HepG2 (cell line): ENCODE measurements at regions not wholly inside any gene's neighbourhood (a gene's known extent, or its start where the extent isn't known, plus 50 kb on each side); places are given as distances from the start of the nearest gene placed in this dataset.

Experiments used
- ARID5B ChIP-seq: IDR thresholded peaks from 2 replicates; pipeline ENCODE4 v1.4.0; 2020; ENCODE audit warnings: mild to moderate bottlenecking, missing genetic modification reagents
- BRD4 ChIP-seq: sonication (generic); formaldehyde crosslinking; IDR thresholded peaks from 2 replicates; pipeline ENCODE4 v1.4.0; 2020; ENCODE audit warnings: missing genetic modification reagents
- DMAP1 ChIP-seq: IDR thresholded peaks from 2 replicates; pipeline ENCODE4 v1.6.1; 2016
- E2F1 ChIP-seq: sonication (generic); formaldehyde crosslinking; IDR thresholded peaks from 2 replicates; pipeline ENCODE4 v1.5.0; 2020; ENCODE audit warnings: missing genetic modification reagents
- FOXM1 ChIP-seq: sonication (generic); formaldehyde crosslinking; IDR thresholded peaks from 2 replicates; pipeline ENCODE4 v1.5.0; 2020; ENCODE audit warnings: missing genetic modification reagents
- IRF1 ChIP-seq: sonication (generic); formaldehyde crosslinking; IDR thresholded peaks from 2 replicates; pipeline ENCODE4 v1.4.0; 2020; ENCODE audit warnings: low read depth, mild to moderate bottlenecking, missing genetic modification reagents
- RAD21 ChIP-seq: fragments of 450-650 bp; formaldehyde crosslinking; IDR thresholded peaks from 2 replicates; pipeline ENCODE4 v1.5.0; 2020; ENCODE audit warnings: mild to moderate bottlenecking
- SMARCE1 ChIP-seq: fragments of 450-650 bp; IDR thresholded peaks from 2 replicates; pipeline ENCODE4 v1.6.1; 2017; ENCODE audit warnings: borderline replicate concordance
- TSC22D2 ChIP-seq: sonication (generic); formaldehyde crosslinking; IDR thresholded peaks from 2 replicates; pipeline ENCODE4 v1.5.1; 2020; ENCODE audit warnings: missing genetic modification reagents, mild to moderate bottlenecking, borderline replicate concordance
- ZNF138 ChIP-seq: sonication (generic); formaldehyde crosslinking; IDR thresholded peaks from 2 replicates; pipeline ENCODE4 v1.5.0; 2020; ENCODE audit warnings: mild to moderate bottlenecking, low read depth, missing genetic modification reagents
- ZNF34 ChIP-seq: sonication (generic); formaldehyde crosslinking; IDR thresholded peaks from 2 replicates; pipeline ENCODE4 v1.4.0; 2020; ENCODE audit warnings: mild to moderate bottlenecking, missing genetic modification reagents, borderline replicate concordance
- ZNF343 ChIP-seq: sonication (generic); formaldehyde crosslinking; IDR thresholded peaks from 2 replicates; pipeline ENCODE4 v1.4.0; 2020; ENCODE audit warnings: mild to moderate bottlenecking, missing genetic modification reagents
- ZNF563 ChIP-seq: sonication (generic); formaldehyde crosslinking; IDR thresholded peaks from 2 replicates; pipeline ENCODE4 v1.8.0; 2022; ENCODE audit warnings: mild to moderate bottlenecking, moderate library complexity, missing genetic modification reagents
- ZNF607 ChIP-seq: sonication (generic); formaldehyde crosslinking; IDR thresholded peaks from 2 replicates; pipeline ENCODE4 v1.5.1; 2020; ENCODE audit warnings: missing genetic modification reagents, mild to moderate bottlenecking, borderline replicate concordance

GRCh38 chr4:24287096-24287495 lies 297.3 kb downstream of the DHX15 start (continued):
- TF ChIP-seq ARID5B (CRISPR knock-in tag) (no peak), ZNF343 (no peak), BRD4 (no peak), ZNF607 (CRISPR knock-in tag) (no peak), TSC22D2 (CRISPR knock-in tag) (no peak), SMARCE1 (no peak), IRF1 (CRISPR knock-in tag) (no peak), FOXM1 (CRISPR knock-in tag) (no peak), ZNF34 (CRISPR knock-in tag) (no peak), E2F1 (CRISPR knock-in tag) (no peak), DMAP1 (CRISPR knock-in tag) (no peak), ZNF563 (CRISPR knock-in tag) (no peak), ZNF138 (CRISPR knock-in tag) (no peak), RAD21 (no peak)
